ENCODE measurements at regions not wholly inside any gene's neighbourhood (a gene's known extent, or its start where the extent isn't known, plus 50 kb on each side); places are given as distances from the start of the nearest gene placed in this dataset.

DNA sequence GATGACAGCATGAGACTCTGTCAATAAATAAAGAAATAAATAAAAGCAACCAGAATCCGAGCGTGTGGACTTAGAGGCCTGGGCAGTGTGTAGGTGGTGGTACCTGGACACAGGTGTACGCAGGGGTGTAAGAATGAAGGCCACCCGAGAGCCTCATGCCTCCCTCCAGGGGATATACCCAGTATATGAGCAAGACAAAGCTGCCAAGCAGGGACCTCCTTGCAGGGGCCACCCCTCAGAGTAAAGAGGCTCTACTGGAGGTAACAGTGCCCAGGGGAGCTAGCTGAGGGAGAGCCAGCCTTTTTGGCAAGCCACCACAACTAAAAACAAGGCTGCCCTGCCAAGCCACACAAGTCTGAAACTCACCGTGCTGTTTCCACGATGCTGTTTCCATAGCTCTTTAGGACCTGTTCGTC lies 179.2 kb upstream of the RAB4A start:
- H3K27me3 Mint-ChIP-seq (ENCODE audit: low read depth in 3 of 3): no peaks in the 10 kb centered on the region
- H3K9me3 Mint-ChIP-seq: peaks cover 0 to 9% (median 5%) of the 10 kb centered on the region in 7 donors
- H3K4me1 Mint-ChIP-seq: peaks cover 5% of the 10 kb centered on the region
- no peak overlapping the region for H2AFZ ChIP-seq (ENCODE audit: insufficient read depth, low read depth, low read length, poor library complexity, severe bottlenecking)
- no peak for TF ChIP-seq CTCF (IDR thresholded peaks at IDR 0.05)
- no peaks in the 10 kb centered on the region for H3K79me2 ChIP-seq (ENCODE audit: insufficient read depth, low read length)
- WGBS (ENCODE audit: insufficient coverage): 95% methylated on average over 4 of the region's 7 CpGs
- no peaks in the 10 kb centered on the region for H4K20me1 ChIP-seq (ENCODE audit: insufficient read depth, low read length)
- peaks cover 0 to 6% of the 10 kb centered on the region in 2 donors for H3K9me3 ChIP-seq (replicated peaks in 1 of 2; ENCODE audit: control insufficient read depth in 1 of 2, insufficient read depth in 1 of 2, low read length in 2 of 2)
- H3K27ac Mint-ChIP-seq: no peak overlapping the region
- H3K4me2 ChIP-seq (replicated peaks; ENCODE audit: extremely low read depth, low read length, poor library complexity, severe bottlenecking): no peak overlapping the region
- H3K27ac ChIP-seq (ENCODE audit: low read depth in 1 of 2, low read length in 2 of 2): no peak overlapping the region
- H3K9ac ChIP-seq (ENCODE audit: insufficient read depth, low read length, poor library complexity, severe bottlenecking): no peak overlapping the region
- intact Hi-C loops (cut with micrococcal nuclease): no loop called here
- H3K4me3 ChIP-seq (replicated peaks in 1 of 3; ENCODE audit: low read depth in 2 of 3, low read length in 3 of 3): no peak overlapping the region
- no peak overlapping the region for H3K4me3 Mint-ChIP-seq
- no peaks in the 10 kb centered on the region for H3K36me3 Mint-ChIP-seq
- DNase-seq: no peak
- H3K4me1 ChIP-seq (ENCODE audit: control insufficient read depth in 1 of 2, insufficient read depth in 2 of 2, low read length in 2 of 2): no peaks in the 10 kb centered on the region
- no peaks in the 10 kb centered on the region for H3K27me3 ChIP-seq (ENCODE audit: control insufficient read depth in 2 of 2, insufficient read depth in 2 of 2, low read length in 2 of 2)
- H3K36me3 ChIP-seq (replicated peaks in 1 of 2; ENCODE audit: control insufficient read depth in 1 of 2, insufficient read depth in 2 of 2, low read length in 2 of 2): no peaks in the 10 kb centered on the region

- no peak overlapping the region for H3K4me3 Mint-ChIP-seq
- Histone ChIP-seq H3K4me3 (replicated peaks in 1 of 3; ENCODE audit: low read depth in 2 of 3, low read length in 3 of 3) (no peak overlapping the region), H3K27me3 (ENCODE audit: control insufficient read depth in 2 of 2, insufficient read depth in 2 of 2, low read length in 2 of 2) (no peaks in the 10 kb centered on the region), H3K4me1 (ENCODE audit: control insufficient read depth in 1 of 2, insufficient read depth in 2 of 2, low read length in 2 of 2) (no peaks in the 10 kb centered on the region), H3K9ac (ENCODE audit: insufficient read depth, low read length, poor library complexity, severe bottlenecking) (no peak overlapping the region), H3K36me3 (replicated peaks in 1 of 2; ENCODE audit: control insufficient read depth in 1 of 2, insufficient read depth in 2 of 2, low read length in 2 of 2) (no peaks in the 10 kb centered on the region), H3K9me3 (replicated peaks in 1 of 2; ENCODE audit: control insufficient read depth in 1 of 2, insufficient read depth in 1 of 2, low read length in 2 of 2) (peaks cover 0 to 6% of the 10 kb centered on the region in 2 donors), H3K27ac (ENCODE audit: low read depth in 1 of 2, low read length in 2 of 2) (no peak overlapping the region), H2AFZ (ENCODE audit: insufficient read depth, low read depth, low read length, poor library complexity, severe bottlenecking) (no peak overlapping the region), H3K79me2 (ENCODE audit: insufficient read depth, low read length) (no peaks in the 10 kb centered on the region), H4K20me1 (ENCODE audit: insufficient read depth, low read length) (no peaks in the 10 kb centered on the region), H3K4me2 (replicated peaks; ENCODE audit: extremely low read depth, low read length, poor library complexity, severe bottlenecking) (no peak overlapping the region)
- no peaks in the 10 kb centered on the region for H3K36me3 Mint-ChIP-seq
- DNase-seq: no peak
- H3K27ac Mint-ChIP-seq: no peak overlapping the region
- H3K4me1 Mint-ChIP-seq: no peaks in the 10 kb centered on the region
- peaks cover 0 to 9% (median 5%) of the 10 kb centered on the region in 7 donors for H3K9me3 Mint-ChIP-seq
- 92% methylated on average over 3 of the region's 8 CpGs for WGBS (ENCODE audit: insufficient coverage)
- H3K27me3 Mint-ChIP-seq (ENCODE audit: low read depth in 3 of 3): peaks cover 0 to 1% (median 0%) of the 10 kb centered on the region in 3 donors
- TF ChIP-seq CTCF (IDR thresholded peaks at IDR 0.05): no peak
- intact Hi-C loops (cut with micrococcal nuclease): no loop called here
Observed at GRCh38 chr1:229092377-229093237, 178.3 kb upstream of the RAB4A start.

Measured in CD14-positive monocyte (primary cell).